VCaP (cell line): ENCODE measurements at regions not wholly inside any gene's neighbourhood (a gene's known extent, or its start where the extent isn't known, plus 50 kb on each side); places are given as distances from the start of the nearest gene placed in this dataset.

Experiments used
- H3K27ac ChIP-seq: fragments of 450-650 bp; 2 replicates; pipeline ENCODE4 v1.5.1; 2017
- TF ChIP-seq, protein P1 (sequence below): fragments of 450-650 bp; conservative IDR thresholded peaks from 2 replicates; pipeline ENCODE4 v1.5.1; 2017; ENCODE audit warnings: mild to moderate bottlenecking, moderate library complexity

DNA sequence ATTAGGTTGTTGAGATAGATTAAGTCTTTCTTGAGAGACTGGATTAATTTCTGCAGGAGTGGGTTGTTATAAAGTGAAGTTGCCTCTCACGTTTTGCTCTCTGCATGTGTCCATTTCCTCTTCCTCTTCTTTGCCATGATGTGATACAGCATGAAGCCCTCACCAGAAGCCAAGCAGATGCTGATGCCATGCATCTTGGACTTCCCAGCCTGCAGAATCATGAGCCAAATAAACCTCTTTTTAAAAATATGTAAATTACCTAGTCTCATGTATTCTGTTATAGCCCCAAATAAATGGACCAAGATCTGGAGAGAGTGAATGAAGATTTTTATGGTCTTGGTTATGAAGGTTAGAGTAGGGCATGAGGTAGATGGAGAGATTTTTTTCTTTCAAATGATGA, 111.6 kb upstream of the MAN1A1 start:
- no peak overlapping the region for H3K27ac ChIP-seq
- TF ChIP-seq, protein P1, sequence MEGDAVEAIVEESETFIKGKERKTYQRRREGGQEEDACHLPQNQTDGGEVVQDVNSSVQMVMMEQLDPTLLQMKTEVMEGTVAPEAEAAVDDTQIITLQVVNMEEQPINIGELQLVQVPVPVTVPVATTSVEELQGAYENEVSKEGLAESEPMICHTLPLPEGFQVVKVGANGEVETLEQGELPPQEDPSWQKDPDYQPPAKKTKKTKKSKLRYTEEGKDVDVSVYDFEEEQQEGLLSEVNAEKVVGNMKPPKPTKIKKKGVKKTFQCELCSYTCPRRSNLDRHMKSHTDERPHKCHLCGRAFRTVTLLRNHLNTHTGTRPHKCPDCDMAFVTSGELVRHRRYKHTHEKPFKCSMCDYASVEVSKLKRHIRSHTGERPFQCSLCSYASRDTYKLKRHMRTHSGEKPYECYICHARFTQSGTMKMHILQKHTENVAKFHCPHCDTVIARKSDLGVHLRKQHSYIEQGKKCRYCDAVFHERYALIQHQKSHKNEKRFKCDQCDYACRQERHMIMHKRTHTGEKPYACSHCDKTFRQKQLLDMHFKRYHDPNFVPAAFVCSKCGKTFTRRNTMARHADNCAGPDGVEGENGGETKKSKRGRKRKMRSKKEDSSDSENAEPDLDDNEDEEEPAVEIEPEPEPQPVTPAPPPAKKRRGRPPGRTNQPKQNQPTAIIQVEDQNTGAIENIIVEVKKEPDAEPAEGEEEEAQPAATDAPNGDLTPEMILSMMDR: no peak

DNA sequence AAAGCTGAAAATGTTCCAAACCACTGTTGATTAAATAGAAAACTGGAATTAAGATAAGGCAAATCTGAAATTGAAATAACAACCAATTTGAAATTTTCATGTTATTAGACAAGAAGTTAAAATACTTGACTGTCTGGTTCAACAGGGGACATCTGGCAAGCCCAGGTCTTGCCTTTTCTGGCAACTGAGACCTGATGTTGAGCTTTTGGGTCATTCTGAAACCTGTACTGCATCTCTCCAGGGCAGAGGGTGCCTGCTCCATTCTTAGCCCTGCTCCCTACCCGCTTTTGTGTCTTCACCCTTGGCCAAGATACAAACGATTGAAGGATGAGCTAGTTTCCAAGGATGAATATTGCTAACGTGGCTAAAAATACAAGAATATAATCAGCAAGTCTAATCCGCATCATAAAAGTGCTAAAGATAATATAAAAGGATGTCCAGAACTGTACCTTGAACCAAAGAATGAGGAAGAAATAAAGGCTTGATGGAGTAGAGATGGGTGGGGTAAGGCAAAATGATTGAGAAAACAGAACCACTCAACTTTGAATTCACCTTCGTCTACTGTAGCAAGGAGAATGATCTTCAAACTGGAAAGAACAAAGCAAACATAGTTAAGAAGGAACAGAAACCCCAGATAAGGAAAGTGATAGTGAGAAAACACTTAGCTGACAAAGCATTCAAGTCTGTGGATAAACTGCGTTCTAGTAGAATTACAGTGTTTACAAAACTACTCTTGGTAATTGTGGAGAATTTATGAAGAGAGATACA, 109.8 kb upstream of the MAN1A1 start:
- TF ChIP-seq, protein P1: no peak
- H3K27ac ChIP-seq: no peak overlapping the region

DNA sequence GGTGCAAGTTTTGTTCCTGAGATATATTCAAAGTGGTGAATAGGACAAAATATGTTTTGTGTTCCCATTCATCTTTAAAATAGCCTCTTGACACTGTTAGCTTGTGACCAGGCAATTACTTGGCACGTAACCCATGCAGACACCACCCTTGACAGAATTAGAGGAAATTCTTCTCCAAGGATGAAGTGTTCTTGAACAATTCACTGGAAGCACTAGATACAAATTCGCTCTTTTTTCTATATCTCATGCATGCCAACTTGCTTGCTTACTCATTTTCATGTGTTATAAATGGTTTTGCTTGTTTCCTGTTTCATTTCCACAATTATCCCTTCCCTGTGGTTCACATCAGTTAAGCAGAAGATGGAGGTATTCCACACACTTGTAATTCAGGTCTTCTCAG, 105.2 kb upstream of the MAN1A1 start:
- TF ChIP-seq, protein P1: no peak
- no peak overlapping the region for H3K27ac ChIP-seq

DNA sequence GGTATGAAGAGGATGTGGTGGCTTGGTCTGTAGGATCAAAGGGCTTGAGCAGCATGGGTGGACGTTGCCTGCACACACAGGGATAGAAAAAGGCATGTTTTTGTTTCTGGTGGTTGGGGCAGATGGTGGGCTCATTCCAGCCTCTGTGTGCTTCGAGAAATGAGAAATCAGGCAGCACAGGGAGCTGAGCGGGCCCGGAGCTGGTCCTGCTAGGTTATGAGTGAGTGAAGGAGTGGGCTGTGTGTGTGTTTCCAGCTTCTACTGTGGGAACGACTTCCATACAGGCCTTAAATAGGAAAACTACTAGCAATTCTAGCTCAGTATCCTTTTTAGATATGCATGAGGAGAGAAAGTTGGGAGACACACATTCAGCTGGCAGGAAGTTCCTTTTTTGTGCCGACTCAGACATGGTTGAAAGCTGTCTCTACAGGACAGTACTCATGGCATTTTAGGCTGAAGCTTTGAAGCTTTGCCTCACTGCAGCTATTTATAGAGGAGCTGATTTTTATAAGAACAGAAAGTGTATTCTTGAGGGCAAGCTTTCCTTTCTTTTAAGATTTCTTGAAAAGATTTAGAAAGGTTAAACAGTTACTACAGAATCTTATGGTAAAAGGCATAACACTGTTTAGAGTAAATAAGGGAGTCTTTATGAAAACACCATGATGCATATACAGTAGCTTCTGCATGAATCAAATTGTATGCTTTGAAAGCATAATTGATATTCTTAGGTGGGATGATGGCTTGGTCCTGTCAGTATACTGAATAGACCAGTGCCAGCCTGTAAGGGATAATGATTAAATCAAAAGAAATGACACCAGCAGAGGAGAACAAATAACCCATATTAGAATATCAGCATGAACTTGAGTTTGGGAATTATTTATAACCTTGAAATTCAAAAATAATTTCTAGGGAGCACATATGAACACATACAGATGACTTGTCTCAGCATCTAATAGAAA, 104.0 kb upstream of the MAN1A1 start:
- H3K27ac ChIP-seq: no peak overlapping the region
- TF ChIP-seq, protein P1: no peak

DNA sequence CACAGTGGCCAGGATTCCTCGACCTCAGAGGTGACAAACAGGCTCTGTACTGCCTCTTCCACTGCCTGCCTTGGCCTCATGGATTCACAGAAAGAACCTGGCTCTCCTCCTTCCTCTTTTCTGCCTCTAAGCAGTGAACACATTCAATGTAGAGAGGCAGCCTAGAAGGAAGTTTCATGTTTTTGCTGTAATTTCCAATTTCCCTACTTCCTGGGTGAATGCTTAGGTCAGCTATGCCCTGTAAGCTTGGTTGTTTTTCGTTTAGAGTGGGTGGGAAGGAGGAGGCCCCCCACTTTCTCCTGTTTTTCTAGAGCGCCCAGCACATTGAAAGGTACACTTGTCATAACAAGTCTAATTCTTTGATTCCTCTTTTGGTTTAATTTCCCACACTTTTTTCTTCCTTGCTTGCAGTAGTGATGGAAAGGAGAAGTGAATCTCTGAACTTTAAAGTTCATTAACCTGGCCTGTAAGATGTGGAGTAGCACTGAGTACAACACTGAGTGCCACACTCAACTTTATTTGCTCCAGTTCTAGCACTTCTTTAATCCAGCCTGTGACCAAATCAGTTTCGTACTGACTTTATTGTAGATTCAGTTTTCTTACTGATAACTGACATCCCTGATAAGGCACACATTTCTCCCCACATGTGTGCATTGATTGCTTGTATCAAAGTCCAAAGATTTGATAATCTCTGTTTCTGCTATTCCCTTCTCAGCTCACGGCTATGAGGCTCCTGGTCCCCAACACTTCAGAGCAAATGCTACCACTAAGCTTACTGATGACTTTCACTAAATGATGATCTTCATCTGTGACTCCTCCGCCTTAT, 100.0 kb upstream of the MAN1A1 start:
- TF ChIP-seq, protein P1: no peak
- no peak overlapping the region for H3K27ac ChIP-seq

DNA sequence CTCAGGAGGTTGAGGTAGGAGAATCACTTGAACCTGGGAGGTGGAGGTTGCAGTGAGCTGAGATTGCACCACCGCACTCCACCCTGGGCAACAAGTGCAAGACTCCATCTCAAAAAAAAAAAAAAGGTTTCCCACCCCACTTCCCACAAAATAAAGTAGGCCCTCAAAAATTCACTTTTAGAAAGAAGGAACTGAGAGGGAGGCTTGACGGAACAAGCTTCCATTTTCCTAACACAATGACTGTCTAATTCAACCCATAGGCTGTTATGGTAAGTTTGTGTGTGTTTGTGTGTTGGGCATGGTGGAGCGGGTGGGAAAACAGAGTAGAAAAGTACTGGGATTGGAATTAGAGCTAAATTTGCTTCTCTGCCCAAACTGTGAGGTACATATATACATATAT, 98.4 kb upstream of the MAN1A1 start:
- no peak overlapping the region for H3K27ac ChIP-seq
- TF ChIP-seq, protein P1: no peak

DNA sequence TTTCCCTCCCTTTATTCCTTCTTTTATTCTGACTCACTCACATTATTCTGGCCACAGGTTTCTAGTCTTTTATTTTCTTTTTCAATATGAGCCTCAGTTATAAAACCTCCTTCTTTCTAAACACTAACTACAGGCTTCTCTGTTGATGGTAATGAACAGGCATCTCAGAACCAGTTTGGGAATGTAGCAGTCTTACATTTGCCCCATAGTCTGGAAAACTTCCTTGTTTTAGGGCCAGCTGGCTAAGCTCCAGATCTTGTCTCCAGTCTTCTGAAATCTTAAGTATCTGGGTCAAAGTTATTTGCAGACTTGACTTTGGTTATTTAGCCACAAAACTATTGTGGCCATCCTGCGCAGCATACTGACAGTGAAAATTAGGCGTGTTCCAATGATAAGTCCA, 97.0 kb upstream of the MAN1A1 start:
- no peak overlapping the region for H3K27ac ChIP-seq
- TF ChIP-seq, protein P1: no peak
